ENCODE measurements at regions not wholly inside any gene's neighbourhood (a gene's known extent, or its start where the extent isn't known, plus 50 kb on each side); places are given as distances from the start of the nearest gene placed in this dataset.
"Not testable (repeated sequence)": the region's sequence is repeated elsewhere in the genome, so short reads cannot be mapped to it uniquely, and the experiment has no call there.

- DNase-seq, result no peak
- no peaks in the 10 kb centered on the region; the same call in 1 of the 2 replicates for H3K9me3 ChIP-seq
- TF ChIP-seq CTCF (IDR thresholded peaks at IDR 0.05; ENCODE audit: insufficient read depth in 1 of 2, low read depth in 1 of 2, low read length in 1 of 2, severe bottlenecking in 1 of 2, unreplicated experiment in 1 of 2), result no peak
- CTCF ChIA-PET, result no interaction called here
- H3K4me3 ChIP-seq (ENCODE audit: low read depth, low read length), result no peak overlapping the region
- POLR2A ChIA-PET, result no interaction called here
- H3K27ac Mint-ChIP-seq (ENCODE audit: unreplicated experiment), result no peak overlapping the region
- peaks cover 2% of the 10 kb centered on the region for H3K27me3 Mint-ChIP-seq (ENCODE audit: insufficient read depth, unreplicated experiment)
- no peaks in the 10 kb centered on the region for H3K27me3 ChIP-seq (replicated peaks; ENCODE audit: control insufficient read depth, insufficient read depth, low read length)
- H3K36me3 ChIP-seq (ENCODE audit: control insufficient read depth, insufficient read depth, low read length), result no peaks in the 10 kb centered on the region
- no TSS peak for BruUV-seq (replicated peaks)
- H3K9me3 Mint-ChIP-seq (ENCODE audit: unreplicated experiment), result no peaks in the 10 kb centered on the region
- no peaks in the 10 kb centered on the region for H3K36me3 Mint-ChIP-seq (ENCODE audit: insufficient read depth, unreplicated experiment)
- no peaks in the 10 kb centered on the region for H3K4me1 ChIP-seq
- intact Hi-C loops (cut with micrococcal nuclease; ENCODE audit: unreplicated experiment), result no loop called here
- no peak overlapping the region for H3K4me3 Mint-ChIP-seq (ENCODE audit: unreplicated experiment)
- H3K4me1 Mint-ChIP-seq (ENCODE audit: low read depth, unreplicated experiment), result no peaks in the 10 kb centered on the region
Observed at GRCh38 chr6:50549475-50549874, 163.9 kb upstream of the TFAP2D start.

GRCh38 chr6:50555982-50556381 is 157.3 kb upstream of the TFAP2D start:
- ChIA-PET CTCF (no interaction called here), POLR2A (no interaction called here)
- H3K4me3 Mint-ChIP-seq (ENCODE audit: unreplicated experiment), result no peak overlapping the region
- no peak for DNase-seq
- H3K4me1 ChIP-seq, result no peaks in the 10 kb centered on the region
- intact Hi-C loops (cut with micrococcal nuclease; ENCODE audit: unreplicated experiment), result no loop called here
- no peaks in the 10 kb centered on the region for H3K27me3 ChIP-seq (replicated peaks; ENCODE audit: control insufficient read depth, insufficient read depth, low read length)
- H3K27me3 Mint-ChIP-seq (ENCODE audit: insufficient read depth, unreplicated experiment), result no peaks in the 10 kb centered on the region
- no peak overlapping the region for H3K4me3 ChIP-seq (ENCODE audit: low read depth, low read length)
- no peak overlapping the region for H3K27ac Mint-ChIP-seq (ENCODE audit: unreplicated experiment)
- no peak for TF ChIP-seq CTCF (IDR thresholded peaks at IDR 0.05; ENCODE audit: insufficient read depth in 1 of 2, low read depth in 1 of 2, low read length in 1 of 2, severe bottlenecking in 1 of 2, unreplicated experiment in 1 of 2)
- H3K9me3 Mint-ChIP-seq (ENCODE audit: unreplicated experiment), result no peaks in the 10 kb centered on the region
- H3K4me1 Mint-ChIP-seq (ENCODE audit: low read depth, unreplicated experiment), result no peaks in the 10 kb centered on the region
- no peaks in the 10 kb centered on the region for H3K36me3 ChIP-seq (ENCODE audit: control insufficient read depth, insufficient read depth, low read length)
- BruUV-seq (replicated peaks), result no TSS peak
- no peaks in the 10 kb centered on the region for H3K36me3 Mint-ChIP-seq (ENCODE audit: insufficient read depth, unreplicated experiment)
- no peaks in the 10 kb centered on the region; the same call in 1 of the 2 replicates for H3K9me3 ChIP-seq

GRCh38 chr6:50565004-50565403 is 148.3 kb upstream of the TFAP2D start:
- TF ChIP-seq CTCF (IDR thresholded peaks at IDR 0.05; ENCODE audit: insufficient read depth in 1 of 2, low read depth in 1 of 2, low read length in 1 of 2, severe bottlenecking in 1 of 2, unreplicated experiment in 1 of 2), result no peak
- BruUV-seq (replicated peaks), result no TSS peak
- H3K27ac Mint-ChIP-seq (ENCODE audit: unreplicated experiment), result no peak overlapping the region
- no peaks in the 10 kb centered on the region for H3K4me1 Mint-ChIP-seq (ENCODE audit: low read depth, unreplicated experiment)
- POLR2A ChIA-PET, result no interaction called here
- H3K36me3 ChIP-seq (ENCODE audit: control insufficient read depth, insufficient read depth, low read length), result no peaks in the 10 kb centered on the region
- no peaks in the 10 kb centered on the region for H3K27me3 Mint-ChIP-seq (ENCODE audit: insufficient read depth, unreplicated experiment)
- H3K4me1 ChIP-seq, result no peaks in the 10 kb centered on the region
- no peak overlapping the region for H3K4me3 Mint-ChIP-seq (ENCODE audit: unreplicated experiment)
- CTCF ChIA-PET, result no interaction called here
- intact Hi-C loops (cut with micrococcal nuclease; ENCODE audit: unreplicated experiment), result no loop called here
- no peaks in the 10 kb centered on the region for H3K27me3 ChIP-seq (replicated peaks; ENCODE audit: control insufficient read depth, insufficient read depth, low read length)
- H3K4me3 ChIP-seq (ENCODE audit: low read depth, low read length), result no peak overlapping the region
- H3K9me3 ChIP-seq, result no peaks in the 10 kb centered on the region
- H3K36me3 Mint-ChIP-seq (ENCODE audit: insufficient read depth, unreplicated experiment), result no peaks in the 10 kb centered on the region
- no peak for DNase-seq
- no peaks in the 10 kb centered on the region for H3K9me3 Mint-ChIP-seq (ENCODE audit: unreplicated experiment)

GRCh38 chr6:50571230-50571629 is 142.1 kb upstream of the TFAP2D start:
- H3K4me3 ChIP-seq (ENCODE audit: low read depth, low read length); H3K4me1 ChIP-seq; H3K27me3 ChIP-seq (replicated peaks; ENCODE audit: control insufficient read depth, insufficient read depth, low read length); DNase-seq; H3K4me3 Mint-ChIP-seq (ENCODE audit: unreplicated experiment); H3K9me3 Mint-ChIP-seq (ENCODE audit: unreplicated experiment); CTCF ChIA-PET; intact Hi-C loops (cut with micrococcal nuclease; ENCODE audit: unreplicated experiment); H3K9me3 ChIP-seq; BruUV-seq (replicated peaks); H3K36me3 Mint-ChIP-seq (ENCODE audit: insufficient read depth, unreplicated experiment); H3K4me1 Mint-ChIP-seq (ENCODE audit: low read depth, unreplicated experiment); H3K27me3 Mint-ChIP-seq (ENCODE audit: insufficient read depth, unreplicated experiment); H3K36me3 ChIP-seq (ENCODE audit: control insufficient read depth, insufficient read depth, low read length); POLR2A ChIA-PET; H3K27ac Mint-ChIP-seq (ENCODE audit: unreplicated experiment): not testable (repeated sequence)
